Stomach smooth muscle (tissue), 2 donors: ENCODE measurements at regions not wholly inside any gene's neighbourhood (a gene's known extent, or its start where the extent isn't known, plus 50 kb on each side); places are given as distances from the start of the nearest gene placed in this dataset.

Source experiments
- H3K27ac ChIP-seq: one replicate; pipeline ENCODE4 v1.7.0; 2013; ENCODE audit warnings: mild to moderate bottlenecking, low read length, inconsistent platforms
- H3K27me3 ChIP-seq, 2 donors: one replicate each; pipeline ENCODE4 v1.7.0; 2013; ENCODE audit warnings: low read length in 2 of 2; ENCODE audit not compliant: insufficient read depth in 2 of 2, control insufficient read depth in 1 of 2
- H3K36me3 ChIP-seq, 2 donors: one replicate each; pipeline ENCODE4 v1.7.0; 2013; ENCODE audit warnings: low read length in 2 of 2; ENCODE audit not compliant: control insufficient read depth in 2 of 2, insufficient read depth in 2 of 2
- H3K4me1 ChIP-seq: one replicate; pipeline ENCODE4 v1.7.0; 2013; ENCODE audit warnings: low read length; ENCODE audit not compliant: control insufficient read depth, insufficient read depth
- H3K4me3 ChIP-seq, 2 donors: one replicate each; pipeline ENCODE4 v1.7.0; 2013; ENCODE audit warnings: low read length in 2 of 2
- H3K9ac ChIP-seq, 2 donors: one replicate each; pipeline ENCODE4 v1.7.0; 2013; ENCODE audit warnings: low read length in 2 of 2, mild to moderate bottlenecking in 1 of 2
- H3K9me3 ChIP-seq, 2 donors: one replicate each; pipeline ENCODE4 v1.7.0; 2013; ENCODE audit warnings: low read length in 2 of 2; ENCODE audit not compliant: control insufficient read depth in 2 of 2
- donor health status: healthy.
- donor health status: Pancreatic carcinoma.

DNA sequence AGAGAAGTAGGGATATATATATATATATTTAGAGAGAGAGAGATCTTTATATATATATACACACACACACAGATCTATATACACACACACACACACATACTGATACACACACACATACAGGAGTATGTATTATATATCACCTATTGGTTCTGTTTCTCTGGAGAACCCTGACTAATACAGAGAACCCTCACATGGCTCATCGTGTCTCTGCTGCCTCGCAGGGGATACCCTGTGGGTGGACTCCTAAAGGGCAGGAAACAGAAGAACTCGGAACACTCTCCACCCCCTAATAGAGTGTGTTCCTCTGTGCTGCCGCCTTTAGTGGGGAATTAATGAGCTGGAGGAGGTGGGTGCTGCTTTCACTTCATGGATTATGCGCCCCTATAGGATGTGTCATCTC lies 86.6 kb downstream of the NPY start:
- Histone ChIP-seq H3K9me3 (no peaks in the 10 kb centered on the region), H3K9ac (no peak overlapping the region), H3K27ac (no peak overlapping the region), H3K4me1 (no peaks in the 10 kb centered on the region), H3K4me3 (no peak overlapping the region), H3K27me3 (no peaks in the 10 kb centered on the region), H3K36me3 (no peaks in the 10 kb centered on the region)

DNA sequence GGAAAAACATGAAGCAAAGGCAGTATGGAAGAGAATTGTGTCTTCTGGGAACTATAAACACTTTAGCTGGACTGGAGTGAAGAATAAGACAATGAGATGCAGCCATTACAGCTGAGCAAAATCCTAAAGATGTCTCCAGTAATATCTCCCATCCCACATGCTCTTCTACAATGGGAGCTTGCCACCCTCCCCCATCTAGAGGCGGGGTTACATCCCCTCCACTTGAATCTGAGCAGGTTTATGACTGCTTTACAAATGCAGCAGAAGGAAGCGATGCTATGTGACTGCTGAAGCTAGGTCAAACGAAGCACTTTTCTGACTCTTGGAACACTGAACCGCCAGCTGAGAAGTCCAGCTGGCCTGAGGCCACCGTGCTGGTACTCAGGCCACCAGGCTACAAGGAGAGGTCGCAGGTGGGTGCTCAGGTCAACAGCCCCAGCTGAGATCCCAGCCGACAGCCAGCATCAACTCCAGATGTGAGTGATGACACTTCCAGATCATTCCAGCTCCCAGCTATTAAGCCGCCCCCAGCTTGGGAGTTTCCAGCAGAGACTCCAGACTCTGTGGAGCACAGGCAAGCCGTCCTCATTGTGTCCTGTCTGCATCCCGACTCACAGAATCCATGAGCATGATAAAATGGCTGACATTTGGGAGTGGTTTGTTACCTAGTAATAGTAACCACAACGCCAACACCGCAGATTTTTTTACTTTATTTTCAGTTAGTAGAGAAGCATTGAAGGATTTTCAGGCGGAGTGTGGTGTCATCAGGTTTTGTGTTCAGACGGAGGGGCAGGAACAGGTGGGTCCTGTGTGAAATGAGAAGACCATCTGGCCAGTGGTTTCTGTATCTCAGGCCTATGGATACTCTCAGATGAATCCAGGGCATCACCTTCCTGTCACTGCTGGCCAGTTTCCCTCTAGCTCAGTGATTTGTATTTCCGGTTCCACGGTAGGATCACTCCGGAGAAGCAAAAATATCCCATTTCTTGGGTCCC lies 89.3 kb downstream of the NPY start:
- Histone ChIP-seq H3K4me3 (no peak overlapping the region), H3K36me3 (no peaks in the 10 kb centered on the region), H3K9me3 (no peaks in the 10 kb centered on the region), H3K27me3 (no peaks in the 10 kb centered on the region), H3K4me1 (no peaks in the 10 kb centered on the region), H3K9ac (no peak overlapping the region), H3K27ac (no peak overlapping the region)

DNA sequence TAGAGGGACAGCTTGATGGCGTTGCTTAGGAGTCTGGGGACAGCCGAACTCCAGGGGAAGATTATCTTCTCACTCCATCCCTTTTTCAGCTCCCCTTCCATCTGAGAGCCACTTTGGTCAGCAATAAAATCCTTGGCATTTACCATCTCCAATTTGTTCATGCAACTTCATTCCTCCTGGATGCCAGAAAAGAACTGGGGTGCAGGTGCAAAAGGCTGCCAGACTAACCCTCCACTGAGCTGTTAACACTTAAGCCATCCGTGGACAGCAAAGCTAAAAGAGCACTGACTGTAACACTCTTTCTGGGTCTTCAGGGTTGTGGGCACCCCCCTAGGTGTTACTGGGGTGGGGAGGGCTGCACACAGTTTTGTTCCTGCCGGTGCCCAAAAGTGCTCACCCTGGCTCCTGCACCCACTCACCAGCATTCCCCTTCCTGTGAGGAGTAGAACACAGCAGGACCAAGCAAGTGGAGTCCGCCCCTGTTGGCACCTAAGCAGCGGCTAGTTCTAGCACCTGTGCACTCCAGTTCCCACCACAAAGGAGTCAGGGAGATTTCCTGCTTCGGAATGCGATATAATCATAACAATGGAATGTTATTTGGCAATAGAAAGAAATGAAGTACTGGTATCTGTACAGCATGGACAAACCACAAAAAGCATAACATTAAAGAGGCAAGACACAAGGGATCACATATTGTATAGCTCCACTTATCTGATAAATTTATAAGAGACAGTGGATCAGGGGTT lies 95.1 kb downstream of the NPY start:
- H3K9ac ChIP-seq: no peak overlapping the region
- no peak overlapping the region for H3K4me3 ChIP-seq
- H3K4me1 ChIP-seq: no peaks in the 10 kb centered on the region
- H3K27me3 ChIP-seq: no peaks in the 10 kb centered on the region
- no peaks in the 10 kb centered on the region for H3K36me3 ChIP-seq
- H3K27ac ChIP-seq: no peak overlapping the region
- peaks cover 0 to 5% of the 10 kb centered on the region in 2 donors for H3K9me3 ChIP-seq

DNA sequence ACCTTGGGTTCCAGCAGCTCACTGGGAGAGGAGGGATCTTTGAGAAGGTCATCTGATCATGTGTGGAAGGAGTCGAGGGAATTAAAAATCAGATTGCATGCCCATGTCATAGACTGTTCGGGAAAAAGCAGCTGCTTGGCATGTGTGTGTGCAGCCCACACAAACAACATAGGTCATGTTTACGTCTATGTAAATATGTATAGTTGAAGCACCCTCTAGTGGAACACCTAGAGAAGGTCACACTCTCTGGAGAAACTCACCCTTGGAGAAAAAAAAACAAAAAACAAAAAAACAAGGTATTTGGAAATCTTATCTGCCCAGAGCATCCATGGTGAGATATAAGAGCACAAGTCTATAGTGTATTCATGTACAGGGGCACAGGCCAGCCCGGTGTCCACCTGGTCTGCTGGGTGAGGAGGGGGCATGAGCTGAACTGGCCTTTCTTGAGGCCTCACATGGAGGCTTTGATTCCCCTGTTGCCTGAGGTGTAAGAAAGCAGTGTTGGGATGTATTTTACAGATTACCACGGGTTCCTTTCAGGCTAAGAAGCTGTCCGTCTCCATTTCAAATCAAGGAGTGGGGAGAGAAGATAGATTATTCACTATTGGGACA lies 98.0 kb downstream of the NPY start:
- H3K4me1 ChIP-seq: no peaks in the 10 kb centered on the region
- H3K9me3 ChIP-seq: peaks cover 0 to 5% of the 10 kb centered on the region in 2 donors
- no peak overlapping the region for H3K4me3 ChIP-seq
- H3K27me3 ChIP-seq: no peaks in the 10 kb centered on the region
- H3K36me3 ChIP-seq: no peaks in the 10 kb centered on the region
- no peak overlapping the region for H3K27ac ChIP-seq
- no peak overlapping the region for H3K9ac ChIP-seq

DNA sequence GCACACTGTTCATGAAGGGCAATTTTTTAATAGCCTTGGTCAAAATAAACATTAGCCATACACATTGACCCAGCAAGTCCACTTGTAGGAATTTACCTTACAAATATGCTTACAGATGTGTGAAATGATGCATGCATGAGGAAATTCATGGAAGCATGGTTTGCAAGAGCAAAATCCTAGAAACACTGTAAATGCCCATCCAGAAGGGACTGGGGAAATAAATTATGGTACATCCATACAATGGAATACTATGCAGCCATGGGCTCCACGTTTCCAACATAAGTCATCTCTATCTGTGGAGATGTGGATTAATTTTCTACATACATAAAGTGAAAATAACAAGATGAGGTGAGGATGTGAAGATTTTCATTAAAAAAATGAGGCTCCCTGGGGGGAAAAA lies 99.1 kb downstream of the NPY start:
- no peak overlapping the region for H3K4me3 ChIP-seq
- no peaks in the 10 kb centered on the region for H3K4me1 ChIP-seq
- H3K27me3 ChIP-seq: no peaks in the 10 kb centered on the region
- peaks cover 0 to 5% of the 10 kb centered on the region in 2 donors for H3K9me3 ChIP-seq
- no peaks in the 10 kb centered on the region for H3K36me3 ChIP-seq
- H3K27ac ChIP-seq: no peak overlapping the region
- H3K9ac ChIP-seq: no peak overlapping the region

- Histone ChIP-seq H3K27me3 (no peaks in the 10 kb centered on the region), H3K4me3 (no peak overlapping the region), H3K9me3 (peaks cover 0 to 5% of the 10 kb centered on the region in 2 donors), H3K9ac (no peak overlapping the region), H3K4me1 (no peaks in the 10 kb centered on the region), H3K27ac (no peak overlapping the region), H3K36me3 (no peaks in the 10 kb centered on the region)
Observed at GRCh38 chr7:24384362-24385030, 100.5 kb downstream of the NPY start.

- no peak overlapping the region for H3K9ac ChIP-seq
- H3K36me3 ChIP-seq: no peaks in the 10 kb centered on the region
- no peaks in the 10 kb centered on the region for H3K9me3 ChIP-seq
- no peaks in the 10 kb centered on the region for H3K27me3 ChIP-seq
- no peak overlapping the region for H3K4me3 ChIP-seq
- no peak overlapping the region for H3K27ac ChIP-seq
- no peaks in the 10 kb centered on the region for H3K4me1 ChIP-seq
Observed at GRCh38 chr7:24388212-24388611, 104.2 kb downstream of the NPY start.

DNA sequence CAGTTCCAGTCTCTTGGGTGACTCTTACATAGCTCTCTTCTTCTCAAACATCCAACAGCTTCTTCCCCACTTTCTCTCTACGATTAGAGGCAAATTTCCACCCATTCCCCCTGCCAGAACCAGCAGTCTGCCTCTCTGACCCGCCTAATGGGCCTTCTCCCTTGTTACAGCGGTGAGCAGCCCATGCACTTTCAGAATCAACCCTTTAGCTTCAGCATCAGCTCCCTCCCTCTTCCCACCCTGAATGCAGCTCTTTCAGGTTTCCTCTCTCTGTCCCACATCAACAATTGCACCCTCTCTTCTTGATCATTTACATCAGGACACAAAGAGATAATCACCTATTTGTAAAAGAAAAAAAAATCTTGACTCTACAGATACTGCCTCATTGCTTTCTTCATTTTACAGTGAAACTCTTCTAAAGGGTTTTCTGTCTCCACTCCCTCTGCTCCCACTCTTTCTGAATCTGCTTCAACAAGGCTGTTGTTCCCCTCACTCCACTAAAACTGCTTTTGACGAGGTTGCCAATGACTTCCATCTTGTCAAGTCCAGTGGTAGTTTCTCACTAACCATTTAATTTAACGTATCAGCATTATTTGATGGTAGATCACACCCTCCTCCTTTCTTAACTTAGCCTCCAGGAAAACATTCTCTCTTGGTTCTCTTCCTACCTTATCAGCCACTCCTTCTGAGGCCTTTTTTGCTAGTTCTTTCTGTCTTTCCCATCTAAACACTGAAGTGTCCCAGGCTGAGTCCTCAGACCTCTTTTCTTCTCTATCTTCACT lies 106.6 kb downstream of the NPY start:
- Histone ChIP-seq H3K36me3 (no peaks in the 10 kb centered on the region), H3K4me1 (no peaks in the 10 kb centered on the region), H3K9ac (no peak overlapping the region), H3K27me3 (peaks cover 0 to 3% of the 10 kb centered on the region in 2 donors), H3K9me3 (no peaks in the 10 kb centered on the region), H3K4me3 (no peak overlapping the region), H3K27ac (no peak overlapping the region)

DNA sequence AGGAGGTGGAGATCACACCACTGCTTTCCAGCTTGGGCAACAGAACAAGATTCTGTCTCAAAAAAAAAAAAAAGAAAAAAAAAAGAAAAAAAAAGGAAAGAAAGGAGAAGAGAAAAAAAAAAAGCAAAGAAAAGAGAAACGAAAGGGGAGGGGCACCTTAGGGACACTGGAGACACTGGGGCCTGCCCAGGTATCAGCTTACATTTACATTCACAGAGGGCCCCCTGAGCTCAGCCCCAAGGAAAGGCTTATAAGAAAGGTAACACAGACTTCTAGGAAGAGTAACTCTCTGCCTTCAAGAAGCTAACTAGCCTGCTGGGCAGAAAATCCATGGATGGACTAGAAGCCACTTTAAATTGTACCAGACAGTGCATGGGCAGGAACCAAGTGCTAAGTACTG lies 108.8 kb downstream of the NPY start:
- Histone ChIP-seq H3K27me3 (peaks cover 0 to 3% of the 10 kb centered on the region in 2 donors), H3K9me3 (no peaks in the 10 kb centered on the region), H3K9ac (no peak overlapping the region), H3K4me3 (no peak overlapping the region), H3K27ac (no peak overlapping the region), H3K36me3 (no peaks in the 10 kb centered on the region), H3K4me1 (no peaks in the 10 kb centered on the region)

GRCh38 chr7:24395512-24395911 lies 111.5 kb downstream of the NPY start:
- Histone ChIP-seq H3K4me3 (no peak overlapping the region), H3K9me3 (no peaks in the 10 kb centered on the region), H3K9ac (no peak overlapping the region), H3K27me3 (peaks cover 0 to 3% of the 10 kb centered on the region in 2 donors), H3K36me3 (no peaks in the 10 kb centered on the region), H3K4me1 (no peaks in the 10 kb centered on the region), H3K27ac (no peak overlapping the region)
